ENCODE measurements at regions not wholly inside any gene's neighbourhood (a gene's known extent, or its start where the extent isn't known, plus 50 kb on each side); places are given as distances from the start of the nearest gene placed in this dataset.

DNA sequence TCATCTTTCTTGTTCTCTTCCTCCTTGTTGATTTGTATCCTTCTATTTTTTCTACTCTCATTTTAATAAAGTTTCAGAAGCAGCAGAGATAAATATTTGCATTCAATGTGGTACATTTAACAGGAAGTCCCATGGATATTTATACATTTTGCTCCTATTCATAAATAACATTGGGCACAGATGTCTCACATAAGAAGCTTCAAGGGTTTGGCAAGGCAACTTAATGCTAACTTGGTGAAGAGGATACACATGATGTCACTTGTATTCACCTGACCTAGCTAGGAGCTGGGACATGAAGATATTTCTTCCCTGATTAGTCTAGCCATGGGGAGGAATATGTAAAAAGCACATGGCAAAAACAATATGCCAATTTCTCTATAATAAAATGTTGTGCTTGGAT is 65.1 kb upstream of the DUSP10 start:
- TF ChIP-seq EZH2phosphoT487 (IDR thresholded peaks at IDR 0.05; ENCODE audit: low read depth), result no peak
- TF ChIP-seq, protein P1, sequence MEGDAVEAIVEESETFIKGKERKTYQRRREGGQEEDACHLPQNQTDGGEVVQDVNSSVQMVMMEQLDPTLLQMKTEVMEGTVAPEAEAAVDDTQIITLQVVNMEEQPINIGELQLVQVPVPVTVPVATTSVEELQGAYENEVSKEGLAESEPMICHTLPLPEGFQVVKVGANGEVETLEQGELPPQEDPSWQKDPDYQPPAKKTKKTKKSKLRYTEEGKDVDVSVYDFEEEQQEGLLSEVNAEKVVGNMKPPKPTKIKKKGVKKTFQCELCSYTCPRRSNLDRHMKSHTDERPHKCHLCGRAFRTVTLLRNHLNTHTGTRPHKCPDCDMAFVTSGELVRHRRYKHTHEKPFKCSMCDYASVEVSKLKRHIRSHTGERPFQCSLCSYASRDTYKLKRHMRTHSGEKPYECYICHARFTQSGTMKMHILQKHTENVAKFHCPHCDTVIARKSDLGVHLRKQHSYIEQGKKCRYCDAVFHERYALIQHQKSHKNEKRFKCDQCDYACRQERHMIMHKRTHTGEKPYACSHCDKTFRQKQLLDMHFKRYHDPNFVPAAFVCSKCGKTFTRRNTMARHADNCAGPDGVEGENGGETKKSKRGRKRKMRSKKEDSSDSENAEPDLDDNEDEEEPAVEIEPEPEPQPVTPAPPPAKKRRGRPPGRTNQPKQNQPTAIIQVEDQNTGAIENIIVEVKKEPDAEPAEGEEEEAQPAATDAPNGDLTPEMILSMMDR (IDR thresholded peaks at IDR 0.05; ENCODE audit: low read depth, low read length), result no peak
